ENCODE measurements at regions not wholly inside any gene's neighbourhood (a gene's known extent, or its start where the extent isn't known, plus 50 kb on each side); places are given as distances from the start of the nearest gene placed in this dataset.

- TF ChIP-seq, protein P1, sequence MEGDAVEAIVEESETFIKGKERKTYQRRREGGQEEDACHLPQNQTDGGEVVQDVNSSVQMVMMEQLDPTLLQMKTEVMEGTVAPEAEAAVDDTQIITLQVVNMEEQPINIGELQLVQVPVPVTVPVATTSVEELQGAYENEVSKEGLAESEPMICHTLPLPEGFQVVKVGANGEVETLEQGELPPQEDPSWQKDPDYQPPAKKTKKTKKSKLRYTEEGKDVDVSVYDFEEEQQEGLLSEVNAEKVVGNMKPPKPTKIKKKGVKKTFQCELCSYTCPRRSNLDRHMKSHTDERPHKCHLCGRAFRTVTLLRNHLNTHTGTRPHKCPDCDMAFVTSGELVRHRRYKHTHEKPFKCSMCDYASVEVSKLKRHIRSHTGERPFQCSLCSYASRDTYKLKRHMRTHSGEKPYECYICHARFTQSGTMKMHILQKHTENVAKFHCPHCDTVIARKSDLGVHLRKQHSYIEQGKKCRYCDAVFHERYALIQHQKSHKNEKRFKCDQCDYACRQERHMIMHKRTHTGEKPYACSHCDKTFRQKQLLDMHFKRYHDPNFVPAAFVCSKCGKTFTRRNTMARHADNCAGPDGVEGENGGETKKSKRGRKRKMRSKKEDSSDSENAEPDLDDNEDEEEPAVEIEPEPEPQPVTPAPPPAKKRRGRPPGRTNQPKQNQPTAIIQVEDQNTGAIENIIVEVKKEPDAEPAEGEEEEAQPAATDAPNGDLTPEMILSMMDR (conservative IDR thresholded peaks at IDR 0.05; ENCODE audit: low read depth, low read length) = no peak
- TF ChIP-seq EZH2 (IDR thresholded peaks at IDR 0.05; ENCODE audit: low read length, unreplicated experiment) (no peak), EZH2phosphoT487 (IDR thresholded peaks at IDR 0.05; ENCODE audit: borderline replicate concordance, low read length) (no peak)
These were observed 185.2 kb downstream of the KLF13 start for GRCh38 chr15:31511707-31512310.

Data from PC-3 (cell line).